Immature natural killer cell (primary cell): ENCODE measurements at regions not wholly inside any gene's neighbourhood (a gene's known extent, or its start where the extent isn't known, plus 50 kb on each side); places are given as distances from the start of the nearest gene placed in this dataset.

ENCODE experiments used
- DNase-seq, 3 donors: peaks; one replicate each; pipeline ENCODE4 v3.0.0; 2022; ENCODE audit warnings: mixed read lengths in 1 of 3
- H3K27ac Mint-ChIP-seq, 6 donors: one replicate each; pipeline ENCODE4 v1.8.0; 2020; ENCODE audit warnings: mixed read lengths in 6 of 6, mild to moderate bottlenecking in 5 of 6, inconsistent platforms in 4 of 6, moderate library complexity in 3 of 6
- H3K27me3 Mint-ChIP-seq, 3 donors: one replicate each; pipeline ENCODE4 v1.8.0; 2020 to 2021; ENCODE audit warnings: low read depth in 3 of 3, mild to moderate bottlenecking in 3 of 3, mixed read lengths in 3 of 3, moderate library complexity in 3 of 3, inconsistent platforms in 1 of 3
- H3K36me3 Mint-ChIP-seq, 3 donors: one replicate each; pipeline ENCODE4 v1.8.0; 2020; ENCODE audit warnings: mixed read lengths in 3 of 3, inconsistent platforms in 2 of 3, mild to moderate bottlenecking in 2 of 3
- H3K4me1 Mint-ChIP-seq, 2 donors: one replicate each; pipeline ENCODE4 v1.8.0; 2020; ENCODE audit warnings: inconsistent platforms in 2 of 2, mild to moderate bottlenecking in 2 of 2, mixed read lengths in 2 of 2, moderate library complexity in 1 of 2
- H3K4me3 Mint-ChIP-seq, 5 donors: one replicate each; pipeline ENCODE4 v1.8.0; 2020; ENCODE audit warnings: mild to moderate bottlenecking in 5 of 5, mixed read lengths in 5 of 5, inconsistent platforms in 3 of 5, moderate library complexity in 3 of 5
- H3K9me3 Mint-ChIP-seq, 6 donors: one replicate each; pipeline ENCODE4 v1.8.0; 2020; ENCODE audit warnings: mild to moderate bottlenecking in 6 of 6, mixed read lengths in 6 of 6, inconsistent platforms in 4 of 6, moderate library complexity in 3 of 6

DNA sequence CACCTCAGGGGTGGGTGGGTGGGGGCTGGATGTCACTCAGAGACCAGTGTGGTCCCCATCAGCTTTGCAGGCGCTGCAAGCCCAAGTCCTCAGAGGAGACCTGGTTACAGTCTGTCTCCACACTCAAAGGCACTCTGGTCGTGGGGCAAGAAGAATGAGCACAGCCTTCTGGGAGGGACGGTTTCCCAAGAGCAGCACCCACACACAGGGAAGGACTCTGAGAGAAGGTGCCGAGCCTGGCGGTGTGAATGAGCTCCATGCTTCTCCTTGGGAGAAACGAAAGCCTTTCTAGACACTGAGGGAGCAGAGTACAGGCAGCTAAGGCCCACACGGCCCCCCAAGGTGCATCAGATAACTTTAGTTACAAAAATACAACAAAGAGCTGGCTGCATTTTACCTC lies 473.6 kb downstream of the FOXO1 start:
- no peak for DNase-seq
- H3K4me1 Mint-ChIP-seq = peaks cover 22 to 29% of the 10 kb centered on the region in 2 donors
- no peaks in the 10 kb centered on the region for H3K36me3 Mint-ChIP-seq
- peaks cover 0 to 4% (median 3%) of the 10 kb centered on the region in 3 donors for H3K27me3 Mint-ChIP-seq
- H3K27ac Mint-ChIP-seq = no peak overlapping the region
- H3K9me3 Mint-ChIP-seq = no peaks in the 10 kb centered on the region
- H3K4me3 Mint-ChIP-seq = no peak overlapping the region

DNA sequence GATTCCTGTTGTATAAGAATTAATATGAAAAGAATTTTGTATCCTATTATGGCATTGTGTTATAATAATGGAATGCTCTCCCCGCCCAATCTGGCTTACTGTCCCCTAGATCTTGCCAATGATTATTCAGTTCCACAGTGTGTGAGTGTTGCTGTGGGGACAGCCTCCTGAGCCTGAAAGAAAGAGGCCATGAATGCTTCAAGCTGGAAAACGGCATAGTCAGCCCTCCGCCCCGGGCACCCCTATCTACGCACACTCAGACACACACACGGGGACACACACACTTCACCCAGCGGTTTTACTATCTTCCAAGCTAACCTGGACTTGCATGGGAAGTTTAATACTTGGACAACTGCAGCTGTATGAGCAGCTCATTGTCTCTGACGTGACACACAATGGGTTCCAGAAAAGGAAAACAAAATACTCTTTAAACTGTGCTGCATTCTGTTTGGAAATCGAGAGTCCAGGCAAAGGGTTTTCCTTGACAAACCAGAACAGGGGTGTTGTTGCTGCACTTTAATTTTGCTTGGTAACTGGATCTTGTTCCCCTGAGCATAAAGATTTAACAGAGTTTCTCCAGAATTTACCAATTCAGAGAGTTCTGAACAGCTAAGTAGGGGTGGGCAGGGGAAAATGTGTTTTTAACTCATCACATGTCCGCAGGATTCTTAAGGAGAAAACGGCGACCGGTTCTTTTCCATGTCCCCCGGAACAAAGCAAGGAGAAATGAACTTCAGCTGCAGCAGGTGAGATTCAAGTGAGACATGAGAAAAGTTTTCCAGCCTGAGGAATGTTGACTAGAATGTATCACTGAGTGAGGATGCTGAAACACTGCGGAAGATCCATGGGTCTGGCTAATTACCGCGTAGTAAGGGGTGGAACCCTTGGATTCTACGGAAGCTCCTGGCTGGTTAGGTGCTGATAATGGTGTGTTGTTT lies 472.9 kb downstream of the FOXO1 start:
- Mint-ChIP-seq H3K27ac (no peak overlapping the region), H3K27me3 (peaks cover 0 to 4% (median 3%) of the 10 kb centered on the region in 3 donors), H3K4me3 (no peak overlapping the region), H3K36me3 (no peaks in the 10 kb centered on the region), H3K9me3 (no peaks in the 10 kb centered on the region), H3K4me1 (peaks cover 19 to 24% of the 10 kb centered on the region in 2 donors)
- DNase-seq = no peak

DNA sequence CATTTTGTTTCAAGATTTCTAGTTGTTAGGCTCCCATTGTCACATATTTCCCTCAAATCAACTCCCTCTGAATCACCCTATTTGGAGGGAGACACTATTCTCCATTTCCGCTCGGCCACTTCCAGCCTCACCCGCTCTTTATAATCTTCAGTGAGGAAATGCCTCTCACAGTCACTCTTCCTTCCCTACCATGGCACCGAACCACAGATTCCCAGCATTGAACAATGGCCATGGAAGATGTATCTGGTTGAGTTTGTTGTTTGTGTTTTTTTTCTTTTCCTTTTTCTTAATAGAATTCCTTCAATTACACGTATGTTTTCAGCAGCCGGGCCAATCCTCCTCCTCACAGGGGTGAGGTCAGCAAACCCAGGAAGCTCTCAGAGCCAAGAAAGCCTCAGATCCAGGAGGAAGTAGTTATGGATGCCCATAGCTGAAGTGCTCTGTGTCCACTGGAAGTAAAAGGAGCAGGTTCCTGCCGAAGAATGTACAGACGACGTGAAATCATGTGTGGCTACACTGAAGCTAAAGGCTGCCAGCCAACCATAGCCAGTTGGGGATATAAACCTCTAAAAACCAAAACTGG lies 472.1 kb downstream of the FOXO1 start:
- peaks cover 17 to 19% of the 10 kb centered on the region in 2 donors for H3K4me1 Mint-ChIP-seq
- DNase-seq = no peak
- peaks cover 0 to 3% (median 2%) of the 10 kb centered on the region in 3 donors for H3K27me3 Mint-ChIP-seq
- no peaks in the 10 kb centered on the region for H3K36me3 Mint-ChIP-seq
- no peaks in the 10 kb centered on the region for H3K9me3 Mint-ChIP-seq
- no peak overlapping the region for H3K27ac Mint-ChIP-seq
- H3K4me3 Mint-ChIP-seq = no peak overlapping the region

DNA sequence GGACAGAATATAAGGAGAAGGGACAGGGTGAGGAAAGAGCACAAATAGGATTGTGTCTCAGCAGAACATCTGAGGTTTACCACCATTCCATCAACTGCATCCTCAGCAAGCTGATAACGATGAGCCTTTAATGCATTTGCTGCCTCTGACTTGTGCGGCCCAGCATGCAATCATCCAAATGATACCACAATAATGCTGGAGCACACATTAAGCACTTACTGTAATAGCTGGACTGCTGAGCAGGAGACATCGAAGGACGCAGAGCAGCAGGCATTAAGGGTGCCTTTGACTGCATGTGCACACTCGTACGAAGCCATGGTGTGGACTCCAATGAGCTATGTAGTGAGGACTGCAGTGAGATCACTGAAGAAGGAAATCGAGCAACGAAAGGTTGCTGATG lies 469.4 kb downstream of the FOXO1 start:
- Mint-ChIP-seq H3K4me3 (no peak overlapping the region), H3K9me3 (no peaks in the 10 kb centered on the region), H3K4me1 (no peaks in the 10 kb centered on the region), H3K27ac (no peak overlapping the region), H3K27me3 (peaks cover 0 to 4% (median 3%) of the 10 kb centered on the region in 3 donors), H3K36me3 (no peaks in the 10 kb centered on the region)
- DNase-seq = no peak

DNA sequence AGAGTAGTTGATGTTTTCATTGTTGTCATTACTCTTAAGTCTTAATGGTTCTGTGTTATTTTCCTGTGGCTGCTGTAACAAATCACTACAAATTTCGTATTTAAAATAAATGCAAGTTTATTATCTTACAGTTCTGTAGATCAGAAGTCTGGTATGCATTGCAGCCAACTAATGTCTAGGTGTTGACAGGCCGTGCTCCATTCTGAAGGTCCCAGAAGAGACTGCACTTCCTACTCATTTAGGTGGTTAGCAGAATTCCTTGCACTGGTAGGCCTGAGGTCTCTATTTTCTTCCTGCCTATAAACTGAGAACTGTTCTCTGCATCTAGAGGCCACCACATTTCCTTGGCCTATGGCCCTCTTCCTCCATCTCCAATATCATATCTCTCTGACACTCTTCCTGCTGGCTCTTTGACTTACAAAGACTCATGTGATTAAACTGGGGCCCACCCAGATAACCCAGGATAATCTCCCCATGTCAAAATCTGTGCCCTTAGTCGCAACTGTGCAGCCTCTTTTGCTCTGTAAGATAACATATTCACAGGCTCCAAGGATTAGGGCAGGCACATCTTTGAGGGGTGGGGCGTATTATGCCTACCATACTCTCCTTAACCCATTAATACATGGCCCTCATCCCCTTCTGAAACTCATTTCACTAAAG lies 468.4 kb downstream of the FOXO1 start:
- Mint-ChIP-seq H3K36me3 (no peaks in the 10 kb centered on the region), H3K27ac (no peak overlapping the region), H3K27me3 (peaks cover 2 to 4% (median 3%) of the 10 kb centered on the region in 3 donors), H3K4me1 (no peaks in the 10 kb centered on the region), H3K4me3 (no peak overlapping the region), H3K9me3 (no peaks in the 10 kb centered on the region)
- no peak for DNase-seq

DNA sequence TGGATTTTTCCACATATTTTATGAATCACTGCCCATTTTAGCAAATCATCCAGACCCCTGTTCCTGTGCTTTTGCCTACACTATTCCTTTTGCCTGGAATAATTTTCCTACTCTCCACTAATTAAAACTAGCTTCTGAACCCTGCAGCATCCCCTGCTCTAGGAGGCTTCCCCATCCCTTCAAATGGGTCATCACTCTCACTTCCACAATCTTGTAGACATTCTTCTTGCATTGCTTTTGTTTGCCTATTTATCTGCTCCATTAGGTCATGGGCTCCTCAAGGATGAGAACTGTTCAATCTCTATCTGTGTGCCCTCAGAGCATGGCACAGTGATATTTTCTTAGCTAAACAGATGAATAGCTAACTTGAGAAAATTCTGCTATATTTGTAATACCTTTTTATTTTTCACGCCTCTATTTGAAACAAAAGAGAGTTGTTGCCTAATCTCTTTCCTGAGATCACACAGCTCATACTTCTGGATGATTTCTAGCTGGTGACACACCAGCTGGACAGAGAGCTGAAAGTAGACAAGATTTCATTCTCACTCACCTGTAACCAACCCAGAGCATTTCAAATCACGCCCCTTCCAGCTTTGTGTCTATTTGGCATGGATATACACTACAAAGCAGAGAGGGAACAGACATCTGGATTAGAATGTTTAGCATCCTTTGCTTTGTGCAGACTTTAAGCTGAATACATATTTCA lies 466.0 kb downstream of the FOXO1 start:
- Mint-ChIP-seq H3K36me3 (no peaks in the 10 kb centered on the region), H3K4me3 (no peak overlapping the region), H3K27ac (no peak overlapping the region), H3K27me3 (peaks cover 2 to 3% (median 2%) of the 10 kb centered on the region in 3 donors), H3K4me1 (peaks cover 6 to 7% of the 10 kb centered on the region in 2 donors), H3K9me3 (no peaks in the 10 kb centered on the region)
- no peak for DNase-seq

DNA sequence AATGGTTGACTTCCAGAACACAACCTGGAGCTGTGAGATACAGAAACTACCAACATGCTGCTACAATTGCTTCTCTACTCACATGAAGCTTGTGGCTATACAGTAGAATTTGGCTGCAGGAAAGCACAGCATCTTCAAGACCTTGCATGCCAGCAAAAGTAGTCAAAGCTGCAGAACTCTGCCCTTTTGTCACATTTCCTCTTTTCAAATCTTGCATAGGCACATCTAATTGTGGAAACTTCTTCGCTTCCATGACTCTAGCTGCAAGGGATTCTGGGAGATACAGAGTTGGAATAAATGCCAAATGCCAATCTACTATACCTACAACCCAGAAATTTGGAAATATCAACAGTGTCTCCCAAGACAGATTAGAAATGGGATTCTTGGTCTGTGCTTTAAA lies 462.2 kb downstream of the FOXO1 start:
- Mint-ChIP-seq H3K9me3 (no peaks in the 10 kb centered on the region), H3K4me1 (peaks cover 26 to 27% of the 10 kb centered on the region in 2 donors), H3K27ac (no peak overlapping the region), H3K4me3 (no peak overlapping the region), H3K36me3 (no peaks in the 10 kb centered on the region), H3K27me3 (peaks cover 0 to 4% (median 2%) of the 10 kb centered on the region in 3 donors)
- DNase-seq = no peak

DNA sequence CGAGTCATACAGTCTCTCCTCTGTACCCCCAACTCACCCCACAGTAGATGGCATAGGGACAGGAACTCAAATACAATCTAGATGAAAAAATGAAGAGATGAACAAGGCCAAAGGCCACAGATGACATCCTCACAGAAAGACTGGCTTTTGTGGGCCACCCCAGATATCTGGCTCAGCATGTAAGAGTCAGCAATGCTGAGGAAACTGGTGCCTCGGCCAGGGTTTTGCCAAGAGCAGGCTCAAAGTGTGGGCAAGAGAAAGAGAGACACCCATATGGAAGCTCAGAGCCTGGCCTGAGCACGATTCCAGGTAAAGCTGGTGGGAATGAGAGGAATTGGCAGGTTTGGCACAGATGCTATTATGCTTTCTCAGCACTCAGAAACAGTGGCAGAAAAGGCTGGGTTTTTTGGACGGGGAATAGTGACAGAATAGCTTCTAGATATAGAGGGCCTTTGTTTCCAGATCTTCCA lies 460.6 kb downstream of the FOXO1 start:
- no peak for DNase-seq
- H3K27me3 Mint-ChIP-seq = peaks cover 0 to 4% (median 2%) of the 10 kb centered on the region in 3 donors
- no peaks in the 10 kb centered on the region for H3K36me3 Mint-ChIP-seq
- no peaks in the 10 kb centered on the region for H3K9me3 Mint-ChIP-seq
- H3K4me3 Mint-ChIP-seq = peak overlapping the region in 1 of 5 donors; percentile 15
- peaks cover 26 to 27% of the 10 kb centered on the region in 2 donors for H3K4me1 Mint-ChIP-seq
- H3K27ac Mint-ChIP-seq = peak overlapping the region in 5 of 6 donors; percentile 16 to 95 (median 65)

DNA sequence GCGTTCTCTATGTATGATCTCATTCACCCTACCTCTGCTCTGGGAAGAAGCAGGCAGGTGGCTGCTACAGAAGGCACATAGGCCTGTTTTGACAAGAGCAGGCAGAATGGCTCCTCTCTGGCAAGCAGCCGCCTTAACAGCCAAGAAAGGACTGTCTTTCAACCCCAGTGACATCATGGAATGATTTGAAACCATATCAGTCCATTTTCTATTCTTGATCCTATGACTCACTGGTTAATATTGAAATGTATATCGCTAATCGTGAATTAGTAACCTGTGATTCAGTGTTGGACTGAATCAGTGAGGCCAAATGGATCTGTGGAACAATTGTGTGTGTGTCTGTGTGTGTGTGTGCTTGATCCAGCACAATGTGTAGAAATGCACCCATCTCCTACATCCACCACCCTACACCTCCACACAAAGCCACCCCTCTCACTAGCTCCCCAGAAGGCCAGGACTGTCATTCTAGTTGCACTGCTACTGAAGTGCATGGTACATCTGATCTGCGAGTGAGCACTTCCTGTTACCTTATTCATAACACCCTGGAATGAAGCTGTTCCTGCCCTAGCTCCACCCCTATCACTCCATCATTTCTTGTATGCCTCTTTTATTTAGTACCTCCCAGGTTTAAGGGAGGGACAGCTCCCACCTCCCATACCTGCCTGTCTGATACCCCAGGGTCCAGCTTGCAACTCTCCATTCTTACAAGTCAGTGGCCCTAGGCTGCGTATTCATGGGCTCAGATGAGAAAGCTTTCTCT lies 460.0 kb downstream of the FOXO1 start:
- peak in 2 of 3 donors; percentile 11 to 34 for DNase-seq

DNA sequence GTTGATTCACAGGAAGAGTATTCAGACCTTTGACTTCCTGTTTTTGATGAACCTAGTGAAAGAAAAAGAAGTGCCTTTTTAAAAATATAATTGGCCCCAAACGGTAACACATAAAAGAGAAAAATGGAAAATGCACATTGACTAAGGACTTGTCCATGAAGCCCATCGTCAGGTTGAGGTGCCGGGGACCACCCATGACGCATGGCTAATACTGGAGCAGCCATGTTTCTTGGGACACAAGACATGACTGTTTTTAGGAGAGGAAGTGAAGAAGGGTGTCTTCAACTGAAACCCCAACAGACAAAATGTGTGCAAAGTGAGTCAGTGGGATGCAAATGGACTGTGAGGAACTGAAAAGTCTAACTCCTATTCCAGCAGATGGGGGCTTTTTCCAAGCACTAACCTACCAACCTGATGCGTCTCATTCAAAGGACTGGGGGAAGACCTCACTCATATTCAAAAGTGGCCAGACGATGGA lies 459.4 kb downstream of the FOXO1 start:
- Mint-ChIP-seq H3K27me3 (peaks cover 0 to 2% (median 2%) of the 10 kb centered on the region in 3 donors), H3K27ac (peak overlapping the region; percentile 75 to 97 (median 90)), H3K9me3 (no peaks in the 10 kb centered on the region), H3K4me3 (peak overlapping the region; percentile 43 to 82 (median 64)), H3K36me3 (no peaks in the 10 kb centered on the region), H3K4me1 (peaks cover 26 to 27% of the 10 kb centered on the region in 2 donors)
- DNase-seq = no peak

More for the DNA sequence above, 460.0 kb downstream of the FOXO1 start:
- peaks cover 0 to 4% (median 2%) of the 10 kb centered on the region in 3 donors for H3K27me3 Mint-ChIP-seq
- peak overlapping the region; percentile 75 to 97 (median 90) for H3K27ac Mint-ChIP-seq
- H3K9me3 Mint-ChIP-seq = no peaks in the 10 kb centered on the region
- H3K4me1 Mint-ChIP-seq = peaks cover 26 to 27% of the 10 kb centered on the region in 2 donors
- H3K36me3 Mint-ChIP-seq = no peaks in the 10 kb centered on the region
- H3K4me3 Mint-ChIP-seq = peak overlapping the region; percentile 43 to 82 (median 64)

DNA sequence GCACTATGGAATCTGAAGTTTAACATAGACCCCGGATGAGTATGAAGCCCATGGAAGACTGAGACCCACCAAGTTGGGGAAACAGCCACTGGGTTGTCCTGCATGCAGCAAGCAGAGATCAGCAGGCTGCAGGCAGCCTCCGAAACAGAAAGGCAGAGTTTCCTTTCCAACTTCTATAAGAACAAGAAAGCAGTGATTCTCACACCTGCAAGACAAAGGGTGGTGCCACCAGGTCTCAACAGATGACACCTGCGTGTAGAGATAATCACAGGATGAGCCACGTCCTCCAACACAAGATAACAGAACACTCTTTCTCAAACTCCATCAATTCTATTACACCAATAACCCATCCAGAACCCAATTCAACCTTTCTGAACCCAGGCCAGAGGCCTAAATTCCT lies 457.9 kb downstream of the FOXO1 start:
- Mint-ChIP-seq H3K27ac (peak overlapping the region in 2 of 6 donors; percentile 10 to 13), H3K9me3 (peaks cover 0 to 1% (median 0%) of the 10 kb centered on the region in 6 donors), H3K27me3 (peaks cover 0 to 2% (median 0%) of the 10 kb centered on the region in 3 donors), H3K4me1 (peaks cover 26 to 27% of the 10 kb centered on the region in 2 donors), H3K36me3 (no peaks in the 10 kb centered on the region), H3K4me3 (no peak overlapping the region)
- no peak for DNase-seq

DNA sequence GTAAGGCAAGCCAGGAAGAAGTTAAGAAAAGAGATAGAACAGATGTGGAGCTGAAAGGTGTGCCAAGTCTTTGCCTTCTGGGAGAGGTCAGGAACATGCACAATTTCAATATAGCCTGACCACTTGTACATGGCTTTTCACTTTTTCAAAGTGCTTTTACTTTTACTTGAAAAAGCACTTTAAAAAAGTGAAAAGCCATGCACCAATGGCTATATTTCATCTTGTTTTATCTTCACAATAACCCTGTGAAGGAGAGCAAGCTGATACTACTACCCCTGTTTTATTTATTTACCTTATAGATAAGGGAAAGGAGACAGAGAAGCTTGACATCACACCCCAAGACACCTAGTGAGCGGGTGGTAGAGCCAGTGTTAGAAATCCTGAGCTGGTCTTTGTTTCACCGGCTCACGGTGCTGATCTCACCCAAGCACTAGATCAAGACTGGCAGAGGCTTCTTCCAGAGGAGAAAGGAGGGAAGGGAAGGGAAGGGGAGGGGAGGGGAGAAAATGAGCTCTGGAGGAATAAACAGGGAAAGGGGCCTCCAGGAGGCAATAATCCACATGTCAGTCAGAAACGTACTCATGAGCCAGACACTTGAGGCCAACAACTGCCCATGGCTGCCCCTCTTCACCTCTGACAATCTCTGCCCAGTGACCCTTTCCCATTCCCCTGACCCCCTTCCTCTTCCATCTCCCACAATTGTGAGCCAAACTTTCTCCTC lies 455.4 kb downstream of the FOXO1 start:
- DNase-seq = no peak
- H3K9me3 Mint-ChIP-seq = peaks cover 0 to 1% (median 0%) of the 10 kb centered on the region in 6 donors
- peaks cover 14% of the 10 kb centered on the region in 2 donors for H3K4me1 Mint-ChIP-seq
- H3K27ac Mint-ChIP-seq = peak overlapping the region in 1 of 6 donors; percentile 24
- no peak overlapping the region for H3K4me3 Mint-ChIP-seq
- peaks cover 0 to 1% (median 0%) of the 10 kb centered on the region in 3 donors for H3K27me3 Mint-ChIP-seq
- no peaks in the 10 kb centered on the region for H3K36me3 Mint-ChIP-seq
